Effector CD4-positive, alpha-beta T cell (primary cell): ENCODE measurements at regions not wholly inside any gene's neighbourhood (a gene's known extent, or its start where the extent isn't known, plus 50 kb on each side); places are given as distances from the start of the nearest gene placed in this dataset.
"Not testable (repeated sequence)": the region's sequence is repeated elsewhere in the genome, so short reads cannot be mapped to it uniquely, and the experiment has no call there.

Experiments
- DNase-seq: peaks from one replicate; pipeline ENCODE4 v3.0.0-alpha.2; 2020

GRCh38 chr2:128670066-128670465, 351.4 kb upstream of the HS6ST1 start:
- no peak for DNase-seq

GRCh38 chr2:128671981-128672757, 353.5 kb upstream of the HS6ST1 start:
- DNase-seq = not testable (repeated sequence)

DNA sequence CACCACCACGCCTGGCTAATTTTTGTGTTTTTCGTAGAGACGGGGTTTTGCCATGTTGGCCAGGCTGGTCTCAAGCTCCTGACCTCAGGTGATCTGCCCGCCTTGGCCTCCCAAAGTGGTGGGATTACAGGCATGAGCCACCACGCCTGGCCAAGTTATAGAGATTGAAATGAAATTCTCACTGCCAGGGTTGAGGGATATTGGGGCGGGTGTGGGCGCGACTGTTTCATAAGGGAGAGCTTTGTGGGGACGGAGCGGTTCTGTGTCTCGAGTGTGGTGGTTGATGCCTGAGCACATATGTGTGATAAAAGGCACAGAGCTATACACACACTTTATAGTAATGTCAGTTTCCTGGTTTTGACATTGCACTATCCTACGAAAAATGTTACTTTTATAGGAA, 361.0 kb upstream of the HS6ST1 start:
- not testable (repeated sequence) for DNase-seq

DNA sequence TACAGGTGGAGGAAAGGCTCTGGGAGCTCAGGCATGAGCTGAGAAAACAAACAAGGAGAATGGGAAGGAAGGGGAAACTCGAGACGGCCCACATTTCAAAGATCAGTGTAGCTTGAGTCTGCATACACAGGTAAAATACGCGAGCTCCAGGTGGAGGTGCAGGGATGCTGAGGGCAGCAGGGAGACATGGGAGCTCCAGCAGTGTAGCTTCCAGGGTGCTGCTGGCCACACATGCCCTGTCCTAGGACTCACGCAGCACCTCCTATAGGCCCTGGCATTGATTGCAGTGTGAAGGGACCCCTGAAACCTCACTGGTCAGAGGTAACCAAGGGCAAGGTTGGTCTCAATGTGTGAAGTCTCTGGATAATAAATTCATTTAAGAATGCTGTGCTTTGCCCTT, 362.8 kb upstream of the HS6ST1 start:
- DNase-seq = no peak

GRCh38 chr2:128682266-128682665, 363.6 kb upstream of the HS6ST1 start:
- no peak for DNase-seq

GRCh38 chr2:128682729-128683284, 364.1 kb upstream of the HS6ST1 start:
- no peak for DNase-seq

DNA sequence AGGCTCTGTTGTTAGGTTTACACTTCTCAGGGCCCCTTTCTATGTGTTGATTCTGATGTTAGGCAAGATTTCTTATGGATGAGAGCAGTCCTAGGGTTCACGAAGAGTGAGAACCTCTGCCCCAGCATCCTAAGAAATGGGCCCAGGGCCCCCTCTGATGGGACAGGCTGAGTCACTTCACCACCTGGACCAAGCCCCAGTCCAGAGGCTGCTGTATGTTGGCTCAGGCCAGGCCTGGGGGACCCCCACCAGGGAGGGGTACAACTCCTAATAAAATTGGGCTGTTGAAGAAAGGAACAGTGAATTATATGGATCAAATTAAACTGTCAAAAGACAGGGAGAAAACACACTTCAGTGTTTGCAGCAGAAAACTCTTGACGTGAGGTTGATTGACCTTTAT, 365.9 kb upstream of the HS6ST1 start:
- DNase-seq = no peak

DNA sequence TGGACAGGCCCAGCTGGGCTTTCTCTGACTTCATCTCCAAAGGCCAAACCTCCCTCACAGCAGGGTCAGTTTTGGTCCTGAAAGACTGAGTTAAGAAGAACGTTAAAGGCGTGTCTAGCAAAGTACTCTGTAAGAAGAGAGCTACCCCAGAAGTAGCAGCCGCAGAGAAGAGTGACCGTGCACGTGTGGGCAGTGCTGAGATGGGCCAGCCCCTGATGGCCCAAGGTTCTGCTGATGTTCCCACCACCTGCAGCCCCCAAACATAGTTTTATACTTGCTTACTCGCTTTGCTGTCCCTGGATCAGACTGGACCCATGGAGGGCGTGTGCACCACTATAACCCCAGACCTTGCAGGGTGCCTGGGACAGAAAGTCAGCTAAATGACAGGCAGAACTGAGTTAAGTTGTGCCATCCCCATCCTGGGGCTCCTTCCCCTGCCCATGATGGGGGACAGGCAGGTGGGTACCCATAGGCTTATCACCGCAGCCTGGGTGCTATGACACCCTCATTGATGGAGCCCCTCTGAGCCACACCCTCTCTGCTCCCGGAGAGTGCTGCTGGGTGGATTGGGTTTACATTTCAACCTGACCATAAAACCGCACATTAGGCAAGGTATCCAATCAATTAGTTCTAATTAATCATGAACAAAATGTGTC, 367.3 kb upstream of the HS6ST1 start:
- DNase-seq = no peak

GRCh38 chr2:128686497-128686859, 367.8 kb upstream of the HS6ST1 start:
- DNase-seq = no peak

DNA sequence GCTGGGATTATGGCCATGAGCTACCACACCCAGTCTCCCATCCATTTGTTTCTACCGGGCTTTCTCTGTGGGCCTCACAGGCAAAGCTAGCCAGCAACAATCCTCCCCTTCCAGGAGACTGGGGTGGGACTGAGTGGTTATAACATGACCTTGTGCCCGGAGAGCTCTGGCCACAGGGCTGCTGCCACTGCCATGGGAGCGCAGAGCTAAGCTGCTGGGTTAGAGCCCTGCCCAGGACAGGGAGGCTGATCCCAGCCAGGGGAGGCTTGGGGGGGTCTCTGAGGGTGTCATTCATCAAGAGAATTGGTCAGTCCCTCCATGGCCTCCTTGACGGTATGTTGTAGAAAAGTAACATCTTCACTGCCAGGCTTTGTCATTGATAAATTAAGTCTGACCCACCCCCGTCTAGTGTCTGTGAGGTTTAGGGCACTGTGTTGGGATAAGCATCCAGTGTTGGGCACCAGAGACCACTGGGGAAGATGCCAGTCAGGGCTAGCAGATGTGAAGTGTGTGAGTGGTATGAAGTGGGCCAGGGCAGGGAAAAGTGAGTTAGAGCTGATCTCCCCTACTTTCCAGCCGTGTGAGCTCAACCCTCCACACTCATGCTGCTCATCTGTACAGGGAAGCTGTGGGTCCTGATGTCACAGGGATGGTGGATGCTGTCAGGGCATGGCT, 368.4 kb upstream of the HS6ST1 start:
- DNase-seq = no peak

GRCh38 chr2:128687565-128687964, 368.9 kb upstream of the HS6ST1 start:
- DNase-seq = no peak

DNA sequence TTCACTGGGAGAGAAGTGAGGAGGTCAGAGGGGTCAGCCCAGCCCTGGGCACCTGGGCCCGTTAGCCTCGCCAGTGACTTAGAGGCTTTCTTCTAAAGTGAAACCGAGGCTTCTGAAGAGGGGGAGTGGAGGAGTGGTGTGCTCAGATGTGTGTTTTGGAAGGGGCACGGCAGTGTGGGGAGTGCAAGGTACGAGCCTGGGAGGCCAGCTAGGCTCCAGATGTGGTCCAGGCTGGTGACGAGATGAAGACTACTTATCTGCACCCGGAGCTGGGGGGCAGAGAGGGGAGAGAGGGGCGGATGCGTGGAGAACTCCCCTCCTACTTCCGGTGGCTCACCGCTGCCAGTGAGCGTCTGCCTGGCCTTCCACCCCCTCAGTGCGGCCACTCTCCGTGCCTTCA, 371.3 kb upstream of the HS6ST1 start:
- DNase-seq = no peak

DNA sequence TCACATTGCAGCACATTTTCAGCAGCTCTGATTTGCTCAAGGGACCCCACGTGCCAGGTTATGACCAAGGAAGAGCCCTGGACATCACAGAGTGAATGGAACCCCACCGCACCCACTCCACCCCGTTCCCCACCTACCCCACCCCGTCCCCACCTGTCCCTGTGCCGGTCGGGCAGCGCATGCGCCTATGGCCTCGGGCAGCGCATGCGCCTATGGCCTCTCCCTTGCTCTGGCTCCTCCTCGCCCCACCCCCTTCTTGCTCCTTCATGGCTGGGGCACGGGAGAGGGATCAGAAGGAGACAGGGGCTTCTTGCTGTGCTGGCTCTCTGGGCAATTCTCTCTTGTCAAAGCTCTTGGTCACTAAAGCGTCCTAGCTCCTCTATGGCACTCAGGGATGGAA, 371.8 kb upstream of the HS6ST1 start:
- no peak for DNase-seq

DNA sequence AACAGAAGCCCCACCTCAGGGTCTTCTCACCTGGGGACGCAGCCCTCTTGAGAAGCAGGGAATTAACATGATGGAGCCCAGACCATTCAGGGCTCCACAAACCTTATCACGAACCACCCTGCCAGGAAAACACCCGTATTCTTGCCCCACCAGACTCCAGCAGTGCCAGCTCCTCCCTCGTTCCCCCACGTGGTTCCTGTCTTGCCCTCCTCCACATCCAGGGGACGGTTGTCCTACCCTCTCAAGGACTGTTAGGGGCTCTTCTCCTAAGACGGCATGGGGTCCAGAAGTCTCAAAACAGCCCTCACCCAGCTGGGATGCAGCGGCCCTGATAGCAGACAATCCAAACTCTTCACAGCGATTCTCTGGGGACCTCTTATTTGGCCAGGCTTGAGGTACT, 372.2 kb upstream of the HS6ST1 start:
- DNase-seq = no peak

DNA sequence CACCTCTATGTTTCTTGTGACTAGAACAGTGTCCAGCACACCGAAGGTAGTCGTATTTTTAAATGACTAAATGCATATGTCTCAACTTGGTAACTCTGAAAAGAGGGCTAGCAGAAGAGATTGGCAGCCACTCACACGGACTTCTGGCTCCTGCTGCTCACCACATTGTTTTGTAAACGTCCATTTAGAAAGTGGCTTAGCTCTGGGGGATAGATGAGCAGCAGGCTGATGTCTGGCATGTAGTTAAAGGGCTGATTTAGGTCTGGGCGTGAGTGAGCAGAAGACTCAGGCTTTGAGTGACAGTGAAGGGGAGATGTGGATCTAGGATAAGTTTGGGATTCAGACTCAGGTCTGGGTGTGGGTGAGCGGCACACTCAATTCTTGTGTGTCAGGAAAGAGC, 372.9 kb upstream of the HS6ST1 start:
- no peak for DNase-seq

GRCh38 chr2:128692895-128693742, 374.5 kb upstream of the HS6ST1 start:
- DNase-seq = no peak

- no peak for DNase-seq
Measured at GRCh38 chr2:128693743-128694029, 375.0 kb upstream of the HS6ST1 start.

DNA sequence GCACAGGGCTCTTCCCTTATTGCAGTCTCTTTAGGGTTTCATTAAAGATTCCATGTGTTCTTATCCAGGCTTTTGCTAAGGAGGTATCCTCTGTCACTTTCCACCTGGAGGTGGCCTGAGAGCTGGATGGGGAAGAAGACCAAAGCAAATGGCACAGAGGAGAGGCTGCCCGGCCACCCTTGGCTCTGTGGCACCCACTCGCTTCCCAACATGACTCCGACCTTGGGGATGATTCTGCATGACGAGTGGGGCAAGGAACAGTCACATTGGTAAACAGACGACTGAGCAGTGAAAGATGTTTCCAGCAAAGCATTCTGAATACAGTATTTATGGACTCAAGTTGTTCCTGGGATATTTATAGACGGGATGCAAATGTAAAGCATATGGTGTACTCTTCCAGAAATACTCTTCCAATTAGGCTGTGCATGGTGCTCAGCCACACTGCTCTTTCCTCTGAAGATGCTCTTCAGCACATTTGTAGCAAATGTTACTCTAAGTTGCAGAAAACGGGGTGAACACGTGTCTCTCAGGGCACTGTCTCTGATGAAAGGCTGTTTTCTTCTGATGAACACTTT, 377.1 kb upstream of the HS6ST1 start:
- no peak for DNase-seq

DNA sequence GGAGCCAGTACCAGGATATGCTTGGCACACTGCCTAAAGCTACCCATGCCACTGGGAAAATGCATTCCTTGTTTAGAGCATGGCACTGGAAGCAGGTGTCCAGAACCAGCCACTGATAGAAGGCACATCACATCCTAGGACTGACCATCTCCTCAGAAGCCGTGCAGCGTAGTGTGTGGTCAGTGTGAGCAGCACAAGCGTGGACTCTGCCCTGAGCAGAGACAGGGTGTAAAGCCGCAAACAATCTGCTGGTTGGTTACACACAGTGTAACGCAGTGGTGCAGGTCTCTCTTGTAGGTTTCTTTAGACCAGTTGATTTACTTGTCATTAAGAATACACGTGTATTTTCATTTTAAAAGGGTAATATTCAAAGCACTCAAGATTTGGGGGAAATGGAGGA, 377.8 kb upstream of the HS6ST1 start:
- no peak for DNase-seq

DNA sequence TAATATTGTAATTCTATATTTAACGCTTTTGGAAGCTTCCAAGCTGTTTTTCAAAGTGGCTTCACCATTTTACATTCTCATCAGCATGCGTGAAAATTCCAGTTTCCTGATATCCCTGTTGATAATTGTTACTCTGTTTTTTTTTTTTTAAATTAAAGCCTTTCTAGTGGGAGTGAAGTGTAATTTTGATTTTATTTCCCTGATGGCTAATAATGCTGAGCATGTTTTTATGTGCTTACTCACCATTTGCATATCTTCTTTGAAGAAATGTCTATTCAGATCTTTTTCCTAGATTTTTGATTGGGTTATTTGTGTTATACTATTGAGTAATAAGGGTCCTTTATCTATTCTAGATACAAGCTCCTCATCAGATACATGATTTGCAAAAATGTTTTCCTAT, 382.8 kb upstream of the HS6ST1 start:
- no peak for DNase-seq

DNA sequence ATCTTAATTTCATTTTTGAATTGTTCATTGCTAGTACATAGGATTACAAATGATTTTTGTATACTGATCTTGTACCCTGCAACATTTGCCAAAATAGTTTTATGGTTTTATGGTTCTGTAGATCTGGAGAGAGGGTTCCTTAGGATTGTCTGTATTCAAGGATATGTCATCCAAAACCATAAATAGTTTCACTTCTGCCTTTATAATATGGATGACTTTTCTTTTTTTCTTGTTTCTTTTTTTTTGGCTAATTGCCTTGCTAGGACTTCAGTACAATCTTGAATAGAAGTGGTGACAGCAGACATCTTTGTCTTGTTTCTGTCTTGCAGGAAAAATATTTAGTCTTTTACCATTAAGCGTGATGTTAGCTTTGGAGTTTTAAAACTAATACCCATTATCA, 383.9 kb upstream of the HS6ST1 start:
- no peak for DNase-seq

DNA sequence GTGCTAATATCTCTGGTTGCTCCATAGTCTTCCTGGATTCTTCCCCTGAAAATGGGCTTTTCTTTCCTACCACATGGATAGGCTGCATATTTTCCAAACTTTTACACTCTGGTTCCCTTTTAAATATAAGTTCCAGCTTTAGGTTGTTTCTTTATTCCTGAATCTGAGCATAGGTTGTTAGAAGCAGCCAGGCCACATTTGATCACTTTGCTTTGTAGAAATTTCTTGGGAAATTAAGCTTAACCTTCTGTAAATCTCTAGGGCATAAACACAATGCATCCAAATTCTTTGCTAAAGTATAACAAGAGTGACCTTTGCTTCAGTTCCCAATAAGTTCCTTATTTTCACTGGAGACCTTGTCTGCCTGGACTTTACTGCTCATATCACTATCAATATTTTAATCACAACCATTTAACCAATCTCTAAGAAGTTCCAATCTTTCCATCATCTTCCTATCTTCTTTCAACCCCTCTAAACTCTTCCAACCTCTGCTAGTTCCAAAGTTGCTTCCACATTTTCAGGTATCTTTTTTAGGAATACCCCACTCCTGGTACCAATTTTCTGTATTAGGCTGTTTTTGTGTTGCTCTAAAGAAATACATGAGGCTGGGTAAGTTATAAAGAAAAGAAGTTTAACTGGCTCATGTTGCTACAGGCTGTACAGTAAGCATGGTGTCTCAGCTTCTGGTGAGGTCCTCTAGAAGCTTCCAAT, 389.6 kb upstream of the HS6ST1 start:
- no peak for DNase-seq
